ENCODE measurements at regions not wholly inside any gene's neighbourhood (a gene's known extent, or its start where the extent isn't known, plus 50 kb on each side); places are given as distances from the start of the nearest gene placed in this dataset.
A peak's percentile ranks its signal among the peaks of the same experiment; 100 is the strongest.

DNA sequence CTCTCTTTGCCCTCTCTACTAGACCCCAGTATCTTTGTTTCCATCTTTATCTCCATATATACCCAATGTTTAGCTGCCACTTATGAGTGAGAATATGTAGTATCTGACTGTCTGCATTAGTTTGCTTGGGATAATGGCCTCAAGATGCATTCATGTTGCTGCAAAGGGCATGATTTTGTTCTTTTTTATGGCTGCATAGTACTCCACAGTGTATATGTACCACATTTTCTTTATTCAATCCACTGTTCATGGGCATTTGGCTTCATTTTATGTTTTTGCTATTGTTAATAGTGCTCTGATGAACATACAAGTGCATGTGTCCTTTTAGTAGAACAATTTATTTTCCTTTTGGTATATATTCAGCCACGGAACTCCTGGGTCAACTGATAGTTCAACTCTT, 671.5 kb upstream of the GRM7 start:
- POLR2A ChIA-PET = no interaction called here
- DNase-seq (ENCODE audit: extremely low spot score) = no peak
- TF ChIP-seq, protein P1, sequence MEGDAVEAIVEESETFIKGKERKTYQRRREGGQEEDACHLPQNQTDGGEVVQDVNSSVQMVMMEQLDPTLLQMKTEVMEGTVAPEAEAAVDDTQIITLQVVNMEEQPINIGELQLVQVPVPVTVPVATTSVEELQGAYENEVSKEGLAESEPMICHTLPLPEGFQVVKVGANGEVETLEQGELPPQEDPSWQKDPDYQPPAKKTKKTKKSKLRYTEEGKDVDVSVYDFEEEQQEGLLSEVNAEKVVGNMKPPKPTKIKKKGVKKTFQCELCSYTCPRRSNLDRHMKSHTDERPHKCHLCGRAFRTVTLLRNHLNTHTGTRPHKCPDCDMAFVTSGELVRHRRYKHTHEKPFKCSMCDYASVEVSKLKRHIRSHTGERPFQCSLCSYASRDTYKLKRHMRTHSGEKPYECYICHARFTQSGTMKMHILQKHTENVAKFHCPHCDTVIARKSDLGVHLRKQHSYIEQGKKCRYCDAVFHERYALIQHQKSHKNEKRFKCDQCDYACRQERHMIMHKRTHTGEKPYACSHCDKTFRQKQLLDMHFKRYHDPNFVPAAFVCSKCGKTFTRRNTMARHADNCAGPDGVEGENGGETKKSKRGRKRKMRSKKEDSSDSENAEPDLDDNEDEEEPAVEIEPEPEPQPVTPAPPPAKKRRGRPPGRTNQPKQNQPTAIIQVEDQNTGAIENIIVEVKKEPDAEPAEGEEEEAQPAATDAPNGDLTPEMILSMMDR (IDR thresholded peaks at IDR 0.05; ENCODE audit: control extremely low read depth, extremely low read depth, low read depth, missing control alignments) = no peak
- CTCF ChIA-PET = interaction anchor here (1.4 kb wide), 1 partner anchor 15 kb away, joined by 3 read pairs; no protein-coding TSS in a partner anchor

DNA sequence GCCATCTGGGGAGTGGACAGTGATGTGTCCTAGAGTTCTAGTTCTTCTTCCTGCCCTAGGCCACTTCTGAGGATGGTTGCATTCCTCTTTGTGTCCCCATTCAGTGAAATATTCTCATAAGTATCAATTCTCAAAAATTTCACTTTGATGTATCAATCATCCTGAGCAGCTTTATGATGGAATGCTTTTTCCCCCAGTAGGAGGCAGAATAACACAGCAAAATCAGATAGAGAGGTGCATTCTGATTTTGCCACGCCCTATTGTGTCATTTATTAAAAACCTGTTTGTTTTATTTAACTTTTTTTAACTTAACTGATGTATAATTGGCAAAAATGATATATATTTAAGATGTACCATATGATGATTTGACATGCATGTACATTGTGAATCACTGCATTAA, 656.0 kb upstream of the GRM7 start:
- TF ChIP-seq, protein P1 (IDR thresholded peaks at IDR 0.05; ENCODE audit: control extremely low read depth, extremely low read depth, low read depth, missing control alignments) = peak; percentile 22
- POLR2A ChIA-PET = no interaction called here
- DNase-seq (ENCODE audit: extremely low spot score) = no peak
- CTCF ChIA-PET = interaction anchor here (0.9 to 3.4 kb wide), 7 partner anchors 11 to 45 kb away, joined by 3 to 21 read pairs (median 3); no protein-coding TSS in a partner anchor

DNA sequence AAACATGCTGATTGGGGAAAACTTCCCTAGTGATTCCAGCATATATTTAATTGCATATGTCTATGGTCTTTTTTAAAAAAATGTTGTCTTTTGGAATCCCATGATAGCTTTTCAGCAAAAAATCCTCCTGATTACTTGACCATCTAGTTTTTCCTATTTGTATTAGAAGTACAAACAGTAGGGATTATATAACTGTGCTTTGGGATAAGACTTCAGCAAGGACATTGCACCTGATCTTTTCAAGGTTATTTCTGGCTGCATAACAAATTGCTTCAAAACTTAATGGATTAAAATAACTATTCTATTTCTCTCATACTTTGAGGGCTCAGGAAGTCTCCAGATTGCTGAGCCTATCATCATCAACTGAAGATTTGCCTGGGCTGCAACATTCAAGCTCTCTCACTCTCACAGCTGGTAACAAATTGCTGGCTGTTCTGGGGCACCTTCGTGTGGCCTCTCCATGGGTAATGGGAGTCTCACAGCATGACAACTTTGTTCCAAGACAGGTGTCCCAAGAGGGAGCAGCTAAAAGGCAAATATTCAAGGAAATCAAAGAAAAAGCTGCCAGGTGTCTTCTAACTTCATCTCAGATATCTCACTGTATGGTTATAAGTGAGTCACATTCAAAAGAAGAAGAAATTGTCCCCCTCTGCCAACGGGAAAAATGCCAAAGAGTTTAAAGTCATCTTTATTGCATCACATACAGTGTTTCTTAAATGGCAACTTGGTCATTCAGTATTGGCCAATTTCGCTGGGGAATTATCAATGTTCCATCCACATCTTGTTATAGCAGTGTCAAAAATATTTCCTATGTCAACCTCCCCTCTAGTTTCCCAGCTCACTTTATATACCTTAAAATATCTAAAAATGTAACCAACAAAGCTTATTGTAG, 644.5 kb upstream of the GRM7 start:
- CTCF ChIA-PET = interaction anchor here (2.4 kb wide), 1 partner anchor 17 kb away, joined by 5 read pairs; no protein-coding TSS in a partner anchor
- DNase-seq (ENCODE audit: extremely low spot score) = no peak
- TF ChIP-seq, protein P1 (IDR thresholded peaks at IDR 0.05; ENCODE audit: control extremely low read depth, extremely low read depth, low read depth, missing control alignments) = no peak
- POLR2A ChIA-PET = no interaction called here

DNA sequence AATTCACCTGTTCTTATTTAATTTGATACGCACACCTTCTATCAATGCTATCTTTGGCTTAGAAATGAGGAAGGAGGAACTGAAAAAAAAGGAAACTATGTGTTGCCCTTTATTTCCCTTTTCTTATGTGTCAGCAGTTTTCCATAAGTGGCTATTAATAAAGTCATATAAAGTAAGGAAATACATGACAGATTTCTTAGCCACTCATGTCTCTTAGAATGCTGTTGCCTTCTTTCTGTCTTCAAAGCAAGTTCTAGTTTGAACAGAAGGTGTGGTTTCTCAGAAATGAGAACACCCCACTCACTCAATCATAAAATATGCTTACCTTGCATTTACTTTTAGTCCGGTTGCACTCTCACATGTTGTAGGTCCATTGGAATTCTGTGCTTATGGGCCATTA, 640.5 kb upstream of the GRM7 start:
- ChIA-PET CTCF (interaction anchor here (1.9 to 2.5 kb wide), 2 partner anchors 8 to 9 kb away, joined by 5 to 7 read pairs; no protein-coding TSS in a partner anchor), POLR2A (no interaction called here)
- no peak for DNase-seq (ENCODE audit: extremely low spot score)
- TF ChIP-seq, protein P1 (IDR thresholded peaks at IDR 0.05; ENCODE audit: control extremely low read depth, extremely low read depth, low read depth, missing control alignments) = no peak

GRCh38 chr3:6222069-6222468, 638.8 kb upstream of the GRM7 start:
- CTCF ChIA-PET = no interaction called here
- POLR2A ChIA-PET = no interaction called here
- TF ChIP-seq, protein P1 (IDR thresholded peaks at IDR 0.05; ENCODE audit: control extremely low read depth, extremely low read depth, low read depth, missing control alignments) = no peak
- no peak for DNase-seq (ENCODE audit: extremely low spot score)

DNA sequence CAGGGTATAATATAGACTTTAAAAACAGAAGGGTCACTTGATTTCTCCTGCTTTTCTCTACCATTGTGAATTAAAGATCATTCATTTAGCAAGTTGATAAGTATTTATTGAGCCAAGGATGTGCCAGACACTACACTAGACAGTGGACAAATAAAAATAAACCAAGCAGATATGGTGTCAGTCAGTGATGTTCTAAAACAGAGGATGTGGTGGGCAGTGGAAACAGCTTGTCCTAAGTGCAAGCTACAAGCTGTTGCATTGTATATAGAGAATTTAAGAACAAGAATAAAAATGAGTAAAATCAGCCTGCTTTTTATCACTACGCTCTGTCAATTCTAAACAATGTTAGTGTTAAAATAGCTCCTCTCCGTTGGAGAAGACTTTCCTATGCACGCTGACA, 637.3 kb upstream of the GRM7 start:
- ChIA-PET CTCF (no interaction called here), POLR2A (no interaction called here)
- TF ChIP-seq, protein P1 (IDR thresholded peaks at IDR 0.05; ENCODE audit: control extremely low read depth, extremely low read depth, low read depth, missing control alignments) = no peak
- DNase-seq (ENCODE audit: extremely low spot score) = no peak
